K562 (cell line): ENCODE measurements at regions not wholly inside any gene's neighbourhood (a gene's known extent, or its start where the extent isn't known, plus 50 kb on each side); places are given as distances from the start of the nearest gene placed in this dataset.

Source experiments
- CTCF ChIP-seq, 3 experiments: IDR thresholded peaks in 2 of 3; conservative IDR thresholded peaks in 1 of 3; 2 replicates each; pipeline ENCODE4 v1.5.1; 2011 to 2012; ENCODE audit warnings: low read length in 3 of 3, mild to moderate bottlenecking in 3 of 3, control low read depth in 2 of 3, improper control_type of control experiment in 1 of 3, inconsistent platforms in 1 of 3, low read depth in 1 of 3, mixed read lengths in 1 of 3, moderate library complexity in 1 of 3; ENCODE audit not compliant: insufficient read depth in 2 of 3
- MCM2 ChIP-seq: fragments of 450-650 bp; IDR thresholded peaks from 2 replicates; pipeline ENCODE4 v1.6.1; 2017; ENCODE audit warnings: low read depth, mild to moderate bottlenecking

DNA sequence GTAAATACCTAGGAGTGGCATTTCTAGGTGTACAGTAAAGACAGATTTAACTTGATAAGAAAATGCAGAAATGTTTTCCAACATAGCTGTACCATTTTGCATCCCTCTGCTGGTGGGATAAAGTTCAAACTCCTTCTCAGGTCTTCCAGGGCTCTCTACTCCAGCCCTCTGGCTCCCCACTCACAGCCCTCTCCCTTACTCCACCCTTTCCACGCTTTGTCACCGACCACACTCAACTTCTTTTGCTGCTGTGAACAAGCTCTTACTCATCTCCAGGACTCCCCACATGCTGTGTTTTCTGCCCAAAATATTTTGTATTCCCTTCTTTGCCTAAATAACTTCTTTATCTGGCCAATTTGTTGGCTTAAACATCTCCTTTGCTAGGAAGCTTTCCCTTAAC lies 90.6 kb upstream of the OSMR start:
- TF ChIP-seq CTCF (IDR thresholded peaks at IDR 0.05 in 2 of 3, conservative IDR thresholded peaks at IDR 0.05 in 1 of 3; ENCODE audit: insufficient read depth in 2 of 3, low read depth in 1 of 3, low read length in 3 of 3): no peak
- no peak for TF ChIP-seq MCM2
